Mucosa of descending colon (tissue), 3 donors: ENCODE measurements at regions not wholly inside any gene's neighbourhood (a gene's known extent, or its start where the extent isn't known, plus 50 kb on each side); places are given as distances from the start of the nearest gene placed in this dataset.

Source experiments
- ATAC-seq: fragments of 200-7000 bp; cut with Tn5 transposase; one replicate; pipeline ENCODE4 v1.9.1; 2020; ENCODE audit warnings: mild to moderate bottlenecking, moderate library complexity
- DNase-seq, 3 donors: peaks; one replicate each; pipeline ENCODE4 v3.0.0-alpha.2; 2020
- H3K36me3 ChIP-seq: fragments of 200-600 bp; one replicate; pipeline ENCODE4 v1.8.0; 2021; ENCODE audit warnings: low read depth, mild to moderate bottlenecking
- H3K4me1 ChIP-seq: fragments of 200-600 bp; one replicate; pipeline ENCODE4 v1.8.0; 2021; ENCODE audit warnings: low read depth, mild to moderate bottlenecking
- H3K4me3 ChIP-seq: fragments of 200-600 bp; one replicate; pipeline ENCODE4 v1.8.0; 2021; ENCODE audit warnings: mild to moderate bottlenecking
- H3K9me3 ChIP-seq: fragments of 200-600 bp; one replicate; pipeline ENCODE4 v1.8.0; 2021; ENCODE audit warnings: mild to moderate bottlenecking
- intact Hi-C, 2 donors: fragments of 100-400 bp; cut with DNase I in 1 of 2; cut with micrococcal nuclease in 1 of 2; formaldehyde crosslinking; loops; one replicate each; pipeline versions ENCODE4 v1.11.0 to v1.11.1; 2022; cut with DNase I, micrococcal nuclease
- TF ChIP-seq, protein P1 (sequence below): fragments of 200-600 bp; IDR thresholded peaks from one replicate; pipeline ENCODE4 v1.8.0; 2022; ENCODE audit warnings: antibody characterized with exemption, mild to moderate bottlenecking
- donor health status: DM: no; HTN: no; CAD: no; lungs with moderate emphysema.
- donor health status: DM: no; HTN: no; CAD: no.
- donor health status: DM: no; HTN: yes; CAD: no.

DNA sequence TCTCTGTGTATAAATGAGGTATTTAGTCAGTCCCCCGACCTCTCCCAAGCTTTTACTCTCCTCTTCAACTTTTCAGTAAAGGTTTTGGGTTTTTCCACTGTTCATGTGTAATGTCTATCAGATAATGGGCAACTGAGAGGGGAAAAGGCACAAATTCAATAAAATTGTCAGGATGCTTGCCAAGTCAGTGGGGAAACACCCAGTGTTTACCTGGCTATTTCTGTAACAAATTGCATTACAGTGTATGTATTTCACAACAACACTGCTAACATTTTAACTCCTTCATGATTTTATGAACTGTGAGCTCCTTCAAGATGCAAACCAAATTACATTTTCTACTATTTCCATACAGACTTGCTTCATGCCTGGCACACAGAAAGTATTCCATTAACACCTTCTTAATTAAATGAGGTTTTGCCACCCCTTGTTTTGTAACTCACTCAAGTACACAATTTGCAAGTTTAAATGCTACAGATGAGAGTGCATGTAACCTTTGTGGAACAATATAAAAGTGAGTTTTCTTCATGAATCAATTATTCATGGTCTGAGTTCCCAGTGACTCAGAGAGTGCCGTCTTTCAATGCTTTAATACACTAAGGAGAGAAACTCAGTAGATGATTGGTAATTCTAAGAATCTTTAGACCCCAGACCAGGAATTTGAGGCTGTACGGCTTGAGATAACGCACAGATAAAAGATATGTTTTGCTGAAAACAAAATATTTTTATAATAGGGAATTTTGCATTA is 149.8 kb upstream of the TLL1 start:
- DNase-seq (no peak), ATAC-seq (no peak)
- Histone ChIP-seq H3K4me3 (no peak overlapping the region), H3K36me3 (no peaks in the 10 kb centered on the region), H3K4me1 (no peaks in the 10 kb centered on the region), H3K9me3 (no peaks in the 10 kb centered on the region)
- TF ChIP-seq, protein P1, sequence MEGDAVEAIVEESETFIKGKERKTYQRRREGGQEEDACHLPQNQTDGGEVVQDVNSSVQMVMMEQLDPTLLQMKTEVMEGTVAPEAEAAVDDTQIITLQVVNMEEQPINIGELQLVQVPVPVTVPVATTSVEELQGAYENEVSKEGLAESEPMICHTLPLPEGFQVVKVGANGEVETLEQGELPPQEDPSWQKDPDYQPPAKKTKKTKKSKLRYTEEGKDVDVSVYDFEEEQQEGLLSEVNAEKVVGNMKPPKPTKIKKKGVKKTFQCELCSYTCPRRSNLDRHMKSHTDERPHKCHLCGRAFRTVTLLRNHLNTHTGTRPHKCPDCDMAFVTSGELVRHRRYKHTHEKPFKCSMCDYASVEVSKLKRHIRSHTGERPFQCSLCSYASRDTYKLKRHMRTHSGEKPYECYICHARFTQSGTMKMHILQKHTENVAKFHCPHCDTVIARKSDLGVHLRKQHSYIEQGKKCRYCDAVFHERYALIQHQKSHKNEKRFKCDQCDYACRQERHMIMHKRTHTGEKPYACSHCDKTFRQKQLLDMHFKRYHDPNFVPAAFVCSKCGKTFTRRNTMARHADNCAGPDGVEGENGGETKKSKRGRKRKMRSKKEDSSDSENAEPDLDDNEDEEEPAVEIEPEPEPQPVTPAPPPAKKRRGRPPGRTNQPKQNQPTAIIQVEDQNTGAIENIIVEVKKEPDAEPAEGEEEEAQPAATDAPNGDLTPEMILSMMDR = no peak
- intact Hi-C loops = no loop called here

DNA sequence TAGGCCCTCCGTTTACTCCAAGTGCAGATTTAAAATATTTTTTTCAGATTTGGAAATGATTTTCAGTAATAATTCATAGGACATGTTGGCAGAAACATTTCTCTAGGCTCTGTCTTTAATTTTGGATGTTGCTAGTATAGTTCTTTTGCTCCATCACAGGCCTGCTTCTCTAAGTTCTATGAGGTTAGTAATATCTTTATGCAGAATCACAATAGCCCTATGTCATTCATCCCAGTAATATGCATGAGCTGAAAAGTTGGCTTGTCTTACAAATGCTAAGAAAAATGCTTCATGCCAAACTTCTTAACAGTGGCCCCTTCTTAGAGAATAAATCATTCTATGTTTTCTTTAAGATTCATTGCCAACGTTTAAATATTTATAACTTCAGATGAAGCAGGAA is 148.3 kb upstream of the TLL1 start:
- intact Hi-C loops = no loop called here

DNA sequence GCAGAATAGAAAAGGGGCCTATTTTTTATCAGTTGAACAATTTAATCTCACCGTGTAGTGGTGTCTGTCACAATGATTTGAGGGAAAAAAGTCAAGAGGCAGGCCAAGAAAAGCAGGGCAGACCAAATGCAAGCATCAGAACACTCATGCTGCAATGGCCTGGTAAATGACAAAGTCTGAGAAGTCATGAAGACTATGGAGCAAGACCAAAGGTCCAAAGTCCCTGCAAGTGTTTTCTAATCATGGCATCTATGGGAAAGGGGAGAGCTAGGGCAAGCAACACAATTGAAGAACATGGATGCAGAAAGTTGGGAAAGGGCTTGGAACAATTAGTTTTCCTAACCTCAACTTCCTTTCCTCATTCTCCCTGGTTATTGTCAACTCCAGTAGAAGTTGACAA is 147.7 kb upstream of the TLL1 start:
- H3K4me1 ChIP-seq = no peaks in the 10 kb centered on the region

More for the DNA sequence above, 148.3 kb upstream of the TLL1 start:
- ATAC-seq (no peak), DNase-seq (no peak)
- Histone ChIP-seq H3K4me3 (no peak overlapping the region), H3K4me1 (no peaks in the 10 kb centered on the region), H3K36me3 (no peaks in the 10 kb centered on the region), H3K9me3 (no peaks in the 10 kb centered on the region)
- TF ChIP-seq, protein P1 = no peak

DNA sequence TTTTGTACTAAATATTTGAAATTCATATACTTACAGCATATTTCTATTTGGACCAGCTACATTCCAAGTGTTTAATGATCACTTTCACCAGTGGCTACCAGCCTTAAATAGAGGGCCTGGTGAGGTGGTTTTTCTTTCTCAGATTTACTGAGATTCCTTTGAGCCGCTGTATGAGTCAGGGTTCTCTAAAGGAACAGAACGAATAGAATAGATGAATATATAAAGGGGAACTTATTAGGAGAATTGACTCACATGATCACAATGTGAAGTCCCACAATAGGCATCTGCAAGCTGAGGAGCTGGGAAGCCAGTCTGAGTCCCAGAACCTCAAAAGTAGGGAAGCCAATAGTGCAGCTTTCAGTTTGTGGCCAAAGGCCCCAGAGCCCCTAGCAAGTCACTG is 146.2 kb upstream of the TLL1 start:
- TF ChIP-seq, protein P1 = no peak
- Histone ChIP-seq H3K4me1 (no peaks in the 10 kb centered on the region), H3K36me3 (no peaks in the 10 kb centered on the region), H3K9me3 (no peaks in the 10 kb centered on the region), H3K4me3 (no peak overlapping the region)
- DNase-seq (no peak), ATAC-seq (no peak)
- intact Hi-C loops = no loop called here

More for the DNA sequence above, 147.7 kb upstream of the TLL1 start:
- DNase-seq = no peak
- H3K4me3 ChIP-seq = no peak overlapping the region
- no peak for ATAC-seq
- intact Hi-C loops = no loop called here
- no peaks in the 10 kb centered on the region for H3K36me3 ChIP-seq
- no peaks in the 10 kb centered on the region for H3K9me3 ChIP-seq
- TF ChIP-seq, protein P1 = no peak

DNA sequence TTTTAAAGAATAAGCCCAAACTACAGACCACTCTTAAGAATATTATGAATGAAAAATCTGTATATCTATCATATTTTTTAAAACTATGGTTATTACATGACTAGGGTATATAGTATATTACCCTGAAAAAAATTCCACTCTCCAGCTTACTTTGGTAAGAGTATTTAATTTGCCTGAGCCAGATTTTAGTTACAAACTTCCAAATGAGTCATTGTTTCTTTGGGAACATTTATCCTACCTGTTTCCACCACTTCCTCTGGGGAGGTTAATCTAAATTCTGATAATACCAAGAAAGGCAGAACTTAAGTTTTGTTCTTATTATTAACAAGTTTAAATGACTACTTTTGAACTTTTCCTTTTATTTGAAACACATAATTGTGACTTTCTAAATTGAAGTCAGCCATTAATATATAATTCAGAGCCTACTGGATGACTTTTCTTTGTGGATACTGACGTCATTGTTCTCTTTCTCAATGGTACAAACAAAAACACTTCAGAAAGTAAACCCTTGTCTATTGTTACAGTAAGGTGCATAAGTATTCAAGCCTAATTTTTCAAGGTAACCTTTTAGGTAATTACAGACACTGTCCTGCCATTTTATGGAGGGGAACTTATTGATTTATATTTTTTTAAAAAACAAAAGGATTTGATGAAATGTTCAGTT is 135.6 kb upstream of the TLL1 start:
- ATAC-seq (no peak), DNase-seq (no peak)
- H3K4me3 ChIP-seq = no peak overlapping the region
- H3K9me3 ChIP-seq = no peaks in the 10 kb centered on the region
- intact Hi-C loops = no loop called here
- TF ChIP-seq, protein P1 = no peak
- no peaks in the 10 kb centered on the region for H3K4me1 ChIP-seq
- no peaks in the 10 kb centered on the region for H3K36me3 ChIP-seq
